Left cardiac atrium (tissue), 4 donors: ENCODE measurements at regions not wholly inside any gene's neighbourhood (a gene's known extent, or its start where the extent isn't known, plus 50 kb on each side); places are given as distances from the start of the nearest gene placed in this dataset.

Experiments used
- ATAC-seq, 2 donors: fragments of 200-7000 bp; cut with Tn5 transposase; one replicate each; pipeline ENCODE4 v1.9.1; 2020; ENCODE audit warnings: mild to moderate bottlenecking in 2 of 2, moderate library complexity in 2 of 2
- DNase-seq: peaks from one replicate; pipeline ENCODE4 v3.0.0-alpha.2; 2020
- intact Hi-C, 2 donors: fragments of 100-400 bp; cut with DNase I; formaldehyde crosslinking; loops; one replicate each; pipeline versions ENCODE4 v1.14.1 to v1.15.1; 2022 to 2023
- donor health status: DM: no; HTN: yes; CAD: no.
- donor health status: DM: no; HTN: yes; CAD: no; lungs with severe emphysema.
- donor health status: DM: yes; HTN: yes; CAD: no.
- donor health status: Dilated cardiomyopathy.

DNA sequence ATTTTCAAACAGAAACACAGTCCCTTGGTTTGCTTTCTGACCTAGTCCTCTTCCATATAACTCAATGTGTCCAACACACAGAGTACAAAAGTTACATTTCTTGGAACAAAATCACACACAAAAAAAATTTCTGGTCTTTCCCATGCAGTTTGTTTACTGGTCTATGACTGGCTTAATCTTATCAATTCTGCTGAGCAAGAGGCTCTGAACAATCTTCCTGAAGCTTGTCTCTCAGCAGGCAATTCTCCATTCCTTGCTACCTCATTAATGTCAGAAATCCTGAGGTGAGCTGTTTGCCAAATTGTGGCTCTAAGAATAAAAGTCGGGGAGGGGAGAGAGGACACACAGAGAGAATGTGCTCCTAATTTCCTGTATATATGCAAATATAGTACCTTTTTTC lies 423.6 kb downstream of the HLX start:
- DNase-seq (no peak), ATAC-seq (no peak)
- intact Hi-C loops = no loop called here

DNA sequence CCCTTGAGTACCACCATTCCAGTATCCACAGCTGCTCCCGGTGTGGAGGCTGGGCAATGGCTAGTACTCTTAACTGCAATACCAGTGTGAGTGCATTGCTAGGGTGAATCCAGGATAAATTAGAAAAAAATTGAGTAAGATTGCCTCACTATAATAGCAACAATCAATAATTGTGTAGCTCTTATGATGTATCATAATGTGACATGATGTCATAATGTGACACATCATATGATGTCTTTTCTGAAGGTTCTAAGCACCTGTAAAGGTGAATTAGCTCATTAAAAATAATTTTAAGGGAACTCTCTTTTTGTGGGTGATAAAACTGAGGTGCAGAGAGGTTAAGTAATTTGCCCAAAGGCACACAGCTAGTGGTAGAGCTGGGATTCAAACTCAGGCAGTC lies 424.4 kb downstream of the HLX start:
- intact Hi-C loops = no loop called here
- no peak for DNase-seq
- no peak for ATAC-seq

DNA sequence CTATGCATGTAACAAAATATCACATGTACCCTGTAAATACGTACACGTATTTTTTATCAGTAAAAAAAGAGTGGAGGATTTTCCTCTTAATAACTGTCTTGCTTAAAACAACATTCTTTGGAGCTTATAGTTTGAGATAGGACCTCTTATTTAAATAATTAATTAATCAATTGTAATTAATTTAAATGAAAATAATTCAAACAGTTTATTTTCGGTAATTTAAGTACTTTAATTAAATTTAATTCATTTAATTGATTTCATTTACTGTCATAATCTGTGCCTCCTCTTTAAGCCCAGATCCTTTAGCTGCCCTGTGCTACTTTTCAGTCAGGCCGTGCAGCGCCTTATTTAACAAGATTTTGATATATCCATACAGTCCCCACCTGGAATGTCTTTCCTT lies 427.0 kb downstream of the HLX start:
- intact Hi-C loops = no loop called here
- no peak for DNase-seq
- ATAC-seq = no peak

DNA sequence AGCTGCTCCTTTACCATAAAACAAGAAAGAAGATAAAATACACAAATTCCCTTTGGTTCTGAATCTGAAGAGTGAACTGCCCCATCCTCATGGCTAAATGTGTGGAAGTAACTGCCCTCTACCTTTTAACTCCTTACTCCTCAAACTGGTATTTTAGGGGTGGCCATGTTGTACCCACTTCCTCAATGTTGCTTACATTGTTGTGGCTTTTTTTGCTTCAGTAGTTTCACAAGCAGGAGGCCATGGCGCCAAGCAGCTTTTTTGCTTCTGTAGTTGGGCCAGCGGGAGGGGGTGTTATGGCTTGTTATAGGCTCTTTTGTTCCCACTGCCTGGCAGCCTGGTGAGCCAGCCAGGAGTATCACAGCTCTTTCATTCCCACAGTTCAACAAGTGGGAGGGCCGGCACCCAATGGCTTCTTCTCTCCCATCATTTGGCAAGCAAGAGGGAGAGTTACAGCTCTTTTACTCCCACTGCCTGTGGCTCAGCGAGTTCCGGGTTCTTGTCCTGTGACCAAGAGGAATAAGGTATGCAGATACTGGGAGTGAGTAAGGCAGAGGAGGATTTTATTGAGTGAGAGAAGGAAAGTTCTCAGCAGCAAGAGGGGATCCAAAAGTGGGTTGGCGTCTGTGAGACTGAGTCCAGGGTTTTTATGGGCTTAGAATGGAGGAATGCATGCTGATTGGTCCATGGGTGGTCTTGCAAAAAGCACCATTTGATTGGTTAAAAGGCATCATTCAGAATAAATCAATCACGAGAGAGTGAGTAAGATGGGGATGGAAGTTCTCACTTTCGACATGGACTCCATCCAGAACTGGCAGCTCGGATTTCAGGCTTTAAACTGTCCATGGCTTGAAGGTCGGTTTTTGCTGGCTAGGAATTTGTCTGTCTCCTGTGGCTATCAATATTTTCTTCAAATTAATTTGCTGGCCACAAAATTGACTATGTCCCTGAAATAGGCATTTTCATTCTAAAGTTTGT lies 429.6 kb downstream of the HLX start:
- DNase-seq = no peak
- intact Hi-C loops = no loop called here
- no peak for ATAC-seq

DNA sequence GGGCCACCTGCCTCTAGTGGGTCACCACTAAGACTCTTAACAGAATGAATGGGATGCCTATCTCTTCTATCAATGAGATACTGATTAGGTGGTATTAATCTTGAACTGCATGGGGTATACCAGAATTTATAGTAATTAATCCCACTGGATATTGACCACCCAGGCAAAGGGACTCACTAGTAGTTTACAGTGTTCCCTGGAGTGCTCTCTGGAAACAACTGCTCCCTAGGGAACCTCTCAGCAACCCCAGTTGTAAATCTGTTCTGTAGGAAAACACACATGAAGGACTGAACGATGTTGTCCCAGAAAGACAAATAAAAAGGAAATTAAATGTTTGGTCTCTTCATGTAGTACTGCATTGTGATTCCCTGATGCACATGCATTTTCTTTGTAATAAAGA lies 430.5 kb downstream of the HLX start:
- intact Hi-C loops = no loop called here
- DNase-seq = no peak
- ATAC-seq = no peak

DNA sequence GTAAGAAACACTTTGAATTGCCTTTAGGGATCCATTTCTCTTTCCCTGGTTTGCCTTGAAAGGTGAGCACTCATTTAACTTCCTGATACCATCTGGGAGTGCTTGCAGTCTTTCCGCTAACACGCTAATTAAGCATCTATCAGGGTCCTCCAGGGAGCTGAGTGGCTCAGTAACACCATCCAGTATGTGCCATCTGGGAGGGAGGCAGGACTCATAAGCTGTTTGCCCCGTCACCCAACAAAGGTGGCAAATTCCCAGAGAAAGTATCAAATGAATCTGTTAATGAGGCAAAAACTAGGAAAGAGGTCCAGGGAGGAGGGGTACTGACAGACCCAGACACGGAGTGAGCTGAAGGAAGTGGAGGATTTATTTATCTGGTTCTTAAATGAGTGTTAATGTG lies 430.9 kb downstream of the HLX start:
- ATAC-seq (no peak), DNase-seq (no peak)
- intact Hi-C loops = no loop called here

DNA sequence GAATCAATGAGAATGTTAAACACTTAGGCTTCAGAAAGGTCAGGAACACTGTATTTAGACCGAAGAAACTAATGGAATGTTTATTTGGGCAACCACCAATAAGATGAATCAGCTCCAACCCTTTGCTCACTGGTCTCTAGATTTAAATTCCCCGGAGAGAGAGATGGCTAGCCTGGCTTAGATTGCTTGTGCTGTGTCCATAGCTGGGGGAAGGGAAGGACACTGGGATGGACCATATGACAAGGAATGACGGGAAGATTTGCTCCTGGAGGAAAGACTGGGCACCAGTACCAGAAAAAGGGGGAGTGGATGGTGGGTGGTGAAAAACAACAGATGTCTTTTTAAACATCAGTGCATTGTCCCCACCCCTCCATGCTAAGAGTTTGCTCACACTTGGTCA lies 426.6 kb downstream of the DUSP10 start:
- DNase-seq (no peak), ATAC-seq (peak; percentile 68 to 94)
- intact Hi-C loops = no loop called here

DNA sequence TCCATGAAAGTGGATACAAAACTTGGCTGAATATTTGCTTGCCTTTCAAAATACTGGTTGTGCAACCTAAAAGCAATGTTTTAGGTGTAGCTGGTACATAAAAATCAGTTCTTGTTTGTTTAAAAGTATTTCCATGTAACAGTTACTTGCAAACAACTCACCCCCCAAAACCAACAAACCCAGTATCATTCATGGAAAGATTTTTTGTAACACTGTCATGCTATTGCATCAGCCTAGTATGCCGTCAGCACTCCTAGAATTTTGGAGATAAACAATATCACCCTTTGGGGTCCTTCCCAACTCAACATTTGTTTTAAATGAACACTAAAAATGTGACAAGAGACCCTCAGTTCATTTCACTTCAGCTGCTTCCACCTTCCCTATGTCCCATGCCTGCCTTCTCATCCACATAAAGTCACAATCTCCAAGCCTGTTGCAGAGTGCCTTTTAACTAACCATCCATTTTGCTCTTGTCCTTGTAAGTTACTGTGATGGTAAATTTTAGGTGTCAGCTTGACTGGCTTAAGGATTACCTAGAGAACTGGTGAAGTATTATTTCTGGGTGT lies 425.3 kb downstream of the DUSP10 start:
- peak in 1 of 2 donors; percentile 48 for ATAC-seq
- intact Hi-C loops = no loop called here

DNA sequence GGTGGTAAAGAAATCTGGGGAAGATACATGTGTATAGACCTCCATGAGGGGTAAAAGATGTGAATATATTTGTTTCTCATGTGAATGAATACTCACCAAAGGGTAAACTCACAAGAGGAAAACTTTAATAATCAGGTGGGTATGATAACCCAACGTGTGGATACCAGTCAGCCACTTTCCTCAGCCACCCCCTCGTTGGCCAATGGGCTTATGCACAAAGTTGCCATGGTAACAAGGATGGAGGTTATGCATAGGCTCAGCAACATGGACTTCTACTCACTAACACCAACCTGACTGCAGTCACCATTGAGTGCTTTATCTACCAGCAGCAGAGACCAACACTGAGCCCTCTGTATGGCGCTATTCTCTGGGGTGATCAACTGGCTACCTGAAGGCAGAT lies 424.4 kb downstream of the DUSP10 start:
- intact Hi-C loops = no loop called here
- DNase-seq (no peak), ATAC-seq (no peak)

More for the DNA sequence above, 425.3 kb downstream of the DUSP10 start:
- no peak for DNase-seq

DNA sequence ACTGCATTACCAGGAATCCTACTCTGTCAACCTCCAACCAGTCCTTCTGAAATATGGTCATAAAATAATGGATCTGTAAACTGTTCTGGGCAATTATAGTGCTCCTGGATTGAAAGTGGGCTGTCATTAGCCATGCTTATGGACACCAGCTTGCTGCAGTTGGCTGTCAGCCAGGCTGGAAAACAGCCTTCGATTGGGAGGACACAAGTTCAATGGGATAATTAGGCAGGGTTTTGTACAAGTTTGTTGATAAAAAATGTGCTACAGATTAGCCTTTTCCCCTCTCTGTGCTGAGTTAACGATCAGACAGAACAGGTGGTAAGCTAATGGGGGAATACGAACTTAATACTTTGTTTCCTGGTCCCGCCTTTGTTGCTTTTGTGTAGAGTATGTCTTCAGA lies 413.9 kb downstream of the DUSP10 start:
- intact Hi-C loops = no loop called here
- ATAC-seq = no peak
- no peak for DNase-seq

DNA sequence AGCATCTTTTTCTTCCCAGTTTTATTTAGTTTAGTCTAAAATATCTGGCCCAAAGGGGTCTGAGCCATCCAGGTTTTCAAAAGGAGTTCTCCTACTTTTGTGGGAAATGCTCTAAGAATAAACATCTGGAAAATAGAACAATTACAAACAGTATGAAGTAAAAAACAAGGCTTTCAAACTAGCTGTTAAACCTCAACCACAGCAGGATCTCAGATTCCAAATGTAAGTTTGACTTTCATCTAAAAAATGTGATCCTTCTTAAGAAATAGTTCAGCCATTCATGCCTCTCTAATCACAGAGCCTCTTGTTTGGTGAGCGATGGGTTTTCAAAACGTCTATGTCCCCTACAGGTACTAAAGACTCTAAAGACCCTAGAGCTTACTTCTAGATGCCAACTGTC lies 413.5 kb downstream of the DUSP10 start:
- ATAC-seq (no peak), DNase-seq (no peak)
- intact Hi-C loops = no loop called here

DNA sequence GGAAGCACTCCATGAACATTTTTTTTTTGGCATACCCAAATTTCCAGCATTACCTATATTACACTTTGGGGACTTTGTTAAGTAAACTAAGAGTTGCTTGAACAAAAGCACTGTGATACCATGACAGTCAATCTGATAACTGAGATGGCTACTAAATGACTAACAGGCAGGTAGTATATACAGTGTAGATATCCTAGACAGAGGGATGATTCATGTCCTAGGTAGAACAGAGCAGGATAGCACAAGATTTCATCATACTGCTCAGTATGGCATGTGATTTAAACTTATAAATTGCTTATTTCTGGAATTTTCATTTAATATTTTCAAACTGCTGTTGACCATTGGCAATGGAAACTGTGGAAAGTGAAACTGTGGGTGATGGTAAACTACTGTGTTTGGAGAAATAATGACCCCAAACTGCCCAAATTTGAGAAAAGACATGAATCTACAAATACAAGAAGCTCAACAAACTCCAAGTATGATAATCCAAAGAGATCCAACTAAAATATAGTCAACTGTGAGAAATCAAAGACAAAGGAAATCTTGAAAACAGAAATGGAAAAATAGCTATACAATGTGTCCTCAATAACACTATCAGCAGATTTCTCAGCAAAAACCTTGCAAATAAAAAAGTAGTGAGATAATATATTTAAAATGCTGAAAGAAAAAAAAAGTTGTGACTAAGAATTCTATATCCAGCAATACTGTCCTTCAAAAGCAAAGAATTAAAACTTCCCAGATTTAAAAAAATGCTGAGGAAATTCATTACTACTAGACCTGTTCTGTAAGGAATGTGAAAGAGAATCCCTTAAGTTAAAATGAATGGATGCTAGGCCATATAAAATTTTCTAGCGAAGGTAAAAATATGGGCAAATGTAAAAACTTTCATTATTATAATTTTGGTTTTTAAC lies 410.4 kb downstream of the DUSP10 start:
- ATAC-seq (no peak), DNase-seq (no peak)
- intact Hi-C loops = no loop called here

DNA sequence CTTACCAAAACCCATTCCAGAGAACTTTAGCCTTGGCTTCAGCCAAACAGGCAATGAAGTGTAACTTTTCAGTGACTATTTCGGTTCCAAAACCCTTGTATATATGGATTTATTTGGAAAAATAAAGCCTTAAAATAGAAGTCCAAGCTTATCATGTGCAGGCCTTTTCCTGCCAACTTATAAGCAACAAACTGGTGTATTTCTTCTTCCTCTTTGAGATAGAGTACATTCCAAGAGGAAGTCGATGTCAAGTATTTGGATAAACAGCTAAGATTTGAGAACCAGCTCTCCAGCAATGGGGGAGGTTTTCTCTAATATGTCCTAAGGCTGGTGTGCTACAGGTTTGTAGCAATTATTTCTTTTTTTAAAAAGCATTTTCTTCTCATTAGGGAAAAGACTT lies 407.8 kb downstream of the DUSP10 start:
- DNase-seq (no peak), ATAC-seq (peak; percentile 18 to 38)
- intact Hi-C loops = no loop called here

DNA sequence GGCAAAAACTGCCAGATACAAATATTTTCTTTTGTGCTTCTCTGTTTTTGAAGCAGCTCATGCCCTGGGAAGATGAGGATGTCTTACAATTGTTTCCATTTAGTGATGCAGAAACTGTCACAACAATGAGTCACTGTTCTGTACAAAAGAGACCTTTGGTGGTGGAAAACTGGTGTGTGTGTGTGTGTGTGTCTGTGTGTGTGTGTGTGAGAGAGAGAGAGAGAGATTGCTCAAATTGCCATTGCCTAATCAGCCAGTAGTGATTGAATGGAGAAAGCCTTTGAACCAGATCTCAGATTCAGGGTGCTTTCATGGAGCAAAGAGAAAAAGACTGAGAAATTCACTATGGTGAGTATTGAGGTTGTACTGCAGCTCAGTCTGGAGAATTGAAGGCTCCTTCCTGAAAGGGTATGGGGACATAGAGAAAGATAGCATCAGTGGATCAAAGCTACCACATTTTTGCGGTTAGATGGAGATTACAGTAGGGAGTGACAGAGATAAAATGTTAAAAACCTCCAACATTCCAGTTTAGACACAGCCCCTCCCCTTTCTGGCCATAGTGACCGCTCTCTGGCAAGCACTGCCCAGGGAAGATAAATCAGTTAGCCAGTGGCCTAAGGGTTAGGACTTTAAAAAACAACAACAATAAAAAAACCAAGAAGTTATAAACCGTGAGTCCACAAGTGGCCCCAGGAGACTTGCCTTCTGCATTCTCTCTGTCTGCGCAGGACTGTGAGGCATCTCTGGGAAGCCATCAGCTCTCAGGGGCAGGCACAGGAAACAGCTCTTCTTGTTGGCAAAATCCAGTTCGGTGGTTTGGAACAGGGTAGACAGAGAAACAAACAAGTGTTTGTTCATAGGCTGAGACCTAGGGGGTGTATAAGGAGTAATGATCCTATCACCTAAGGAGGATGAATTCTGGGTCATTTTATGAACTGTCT lies 406.5 kb downstream of the DUSP10 start:
- intact Hi-C loops = no loop called here
- ATAC-seq (peak in 1 of 2 donors; percentile 57), DNase-seq (peak; percentile 21)

DNA sequence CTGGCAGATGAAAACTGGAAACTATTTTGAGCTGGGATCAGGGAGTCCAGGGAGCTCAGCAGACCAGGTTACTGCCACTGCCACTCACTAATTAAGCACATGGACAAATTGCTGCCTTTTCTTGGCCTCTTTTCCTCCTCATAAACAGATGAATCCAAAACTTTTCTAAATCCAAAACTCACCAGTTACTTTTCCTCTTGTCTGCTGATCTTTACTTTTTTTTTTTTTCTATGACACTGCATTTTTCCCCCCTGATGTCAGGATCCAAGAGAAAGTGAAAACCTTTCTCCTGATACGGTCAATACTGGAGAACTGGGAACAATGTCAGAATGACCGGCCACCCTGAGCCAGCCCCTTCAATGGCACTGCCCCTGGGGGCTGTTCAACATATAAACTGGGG lies 405.8 kb downstream of the DUSP10 start:
- intact Hi-C loops = no loop called here
- ATAC-seq (peak in 1 of 2 donors; percentile 38), DNase-seq (no peak)

DNA sequence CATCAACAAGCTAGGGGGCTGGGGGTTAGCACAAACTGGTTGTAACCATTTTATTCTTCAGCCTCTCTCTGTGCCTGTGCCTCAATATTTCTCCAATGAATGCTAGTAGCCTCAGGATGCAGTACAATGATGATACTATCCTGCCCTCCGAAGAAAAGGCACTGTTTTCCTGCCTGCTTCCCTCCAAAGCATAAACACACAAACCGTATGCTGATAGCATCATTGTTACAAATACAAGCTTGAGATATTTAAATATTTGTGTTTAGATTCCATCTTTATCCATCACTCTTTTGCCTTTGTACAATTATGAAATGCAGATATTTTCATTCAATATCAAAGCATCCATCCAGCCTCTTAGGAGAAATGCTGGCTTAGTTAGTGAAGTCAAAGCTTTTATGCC lies 404.8 kb downstream of the DUSP10 start:
- ATAC-seq (no peak), DNase-seq (no peak)
- intact Hi-C loops = no loop called here

DNA sequence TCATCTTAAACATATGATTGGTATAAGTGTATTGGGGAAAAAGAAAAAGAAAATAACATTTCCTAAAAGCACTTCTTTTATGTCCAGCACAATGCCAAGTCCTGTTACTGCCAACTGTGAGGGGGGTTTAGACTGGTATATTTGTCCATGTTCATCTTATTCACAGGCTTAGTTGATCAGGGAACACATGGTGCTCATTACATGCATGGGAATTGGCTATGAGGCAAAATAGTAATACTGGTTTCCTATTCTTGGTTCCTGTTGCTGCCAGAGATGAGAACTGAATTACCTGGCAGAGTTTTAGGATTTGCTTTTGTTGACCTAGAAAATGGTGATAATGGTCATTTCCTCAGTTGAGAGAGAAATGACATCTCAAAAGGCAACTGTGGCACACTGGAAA lies 398.8 kb downstream of the DUSP10 start:
- no peak for ATAC-seq
- DNase-seq = no peak
- intact Hi-C loops = no loop called here

DNA sequence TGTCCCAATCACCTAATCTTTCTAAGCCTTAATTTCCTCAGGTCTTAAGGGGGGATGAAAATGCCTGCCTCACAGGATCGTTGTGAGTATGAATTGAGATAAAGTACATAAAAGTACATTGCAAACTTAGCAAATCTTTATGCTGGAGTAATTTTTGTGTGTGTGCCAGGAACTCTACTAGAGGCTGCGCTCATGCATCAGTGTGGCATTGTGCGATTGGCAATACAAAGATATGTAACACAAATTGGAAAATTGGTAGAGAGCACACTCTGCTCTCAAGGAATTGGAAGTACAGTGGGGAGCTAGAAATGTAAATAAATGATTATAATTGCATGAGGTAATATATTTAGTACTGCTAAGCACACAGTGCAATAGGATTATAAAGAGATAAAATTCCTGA lies 398.3 kb downstream of the DUSP10 start:
- ATAC-seq (no peak), DNase-seq (no peak)
- intact Hi-C loops = no loop called here

DNA sequence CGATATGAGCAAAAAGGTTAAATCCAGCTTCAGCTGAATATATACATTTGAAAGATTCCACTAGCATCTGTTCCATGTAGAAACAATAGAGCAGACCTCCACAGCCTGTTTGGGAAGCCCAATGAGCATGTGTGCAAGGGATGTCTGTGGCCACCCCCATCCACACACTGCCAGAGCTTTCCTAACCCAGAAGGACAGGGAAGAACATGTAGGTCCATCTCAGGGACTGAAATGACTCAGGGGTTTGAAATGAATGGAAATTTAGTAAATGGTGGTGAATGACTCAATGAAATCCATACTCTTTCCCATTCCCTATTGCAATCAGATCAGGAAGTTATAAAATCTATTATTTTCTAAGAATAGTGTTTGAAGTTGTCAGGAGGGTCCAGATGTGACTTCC lies 397.2 kb downstream of the DUSP10 start:
- intact Hi-C loops = no loop called here
- ATAC-seq (no peak), DNase-seq (no peak)
